Parathyroid adenoma (tissue), 2 donors: ENCODE measurements at regions not wholly inside any gene's neighbourhood (a gene's known extent, or its start where the extent isn't known, plus 50 kb on each side); places are given as distances from the start of the nearest gene placed in this dataset.

Experiments used
- H2AFZ ChIP-seq: fragments of 300-600 bp; sonication (generic); one replicate; pipeline ENCODE4 v1.7.0; 2017; ENCODE audit warnings: antibody characterized with exemption, mild to moderate bottlenecking
- H3K27ac ChIP-seq: fragments of 300-600 bp; sonication (generic); one replicate; pipeline ENCODE4 v1.7.0; 2017
- H3K27me3 ChIP-seq: fragments of 300-600 bp; sonication (generic); one replicate; pipeline ENCODE4 v1.7.0; 2017; ENCODE audit warnings: low read length; ENCODE audit not compliant: control insufficient read depth, insufficient read depth
- H3K36me3 ChIP-seq: fragments of 300-600 bp; sonication (generic); one replicate; pipeline ENCODE4 v1.7.0; 2017; ENCODE audit warnings: low read length; ENCODE audit not compliant: control insufficient read depth, insufficient read depth
- H3K4me1 ChIP-seq: fragments of 300-600 bp; sonication (generic); one replicate; pipeline ENCODE4 v1.7.0; 2017; ENCODE audit warnings: control low read depth
- H3K4me2 ChIP-seq: fragments of 300-600 bp; sonication (generic); one replicate; pipeline ENCODE4 v1.7.0; 2017; ENCODE audit warnings: low read length
- H3K4me3 ChIP-seq: fragments of 300-600 bp; sonication (generic); one replicate; pipeline ENCODE4 v1.7.0; 2017; ENCODE audit warnings: low read depth, low read length
- H3K79me2 ChIP-seq: fragments of 300-600 bp; sonication (generic); one replicate; pipeline ENCODE4 v1.7.0; 2017; ENCODE audit warnings: control low read depth
- H3K9ac ChIP-seq: fragments of 300-600 bp; sonication (generic); one replicate; pipeline ENCODE4 v1.7.0; 2017; ENCODE audit warnings: mild to moderate bottlenecking
- H3K9me3 ChIP-seq: fragments of 300-600 bp; sonication (generic); one replicate; pipeline ENCODE4 v1.7.0; 2017; ENCODE audit warnings: low read length; ENCODE audit not compliant: control insufficient read depth
- CTCF ChIP-seq: fragments of 300-600 bp; sonication (generic); IDR thresholded peaks from one replicate; pipeline ENCODE4 v1.7.0; 2017; ENCODE audit warnings: antibody characterized with exemption, mild to moderate bottlenecking
- donor health status: primary hyperparathyroidism.

- Histone ChIP-seq H3K79me2 (no peaks in the 10 kb centered on the region), H3K4me1 (no peaks in the 10 kb centered on the region), H3K4me3 (no peak overlapping the region), H3K4me2 (no peak overlapping the region), H3K27ac (no peak overlapping the region), H2AFZ (no peak overlapping the region), H3K9me3 (no peaks in the 10 kb centered on the region), H3K27me3 (no peaks in the 10 kb centered on the region), H3K36me3 (no peaks in the 10 kb centered on the region), H3K9ac (no peak overlapping the region)
- no peak for TF ChIP-seq CTCF
Observed at GRCh38 chr9:29063031-29063430, 1489.8 kb upstream of the C9orf72 start.

GRCh38 chr9:29066141-29066640 lies 1492.9 kb upstream of the C9orf72 start:
- Histone ChIP-seq H3K4me1 (no peaks in the 10 kb centered on the region), H3K9me3 (no peaks in the 10 kb centered on the region), H3K4me2 (no peak overlapping the region), H3K27ac (no peak overlapping the region), H3K79me2 (no peaks in the 10 kb centered on the region), H3K27me3 (no peaks in the 10 kb centered on the region), H3K4me3 (no peak overlapping the region), H3K36me3 (no peaks in the 10 kb centered on the region), H3K9ac (no peak overlapping the region), H2AFZ (no peak overlapping the region)
- no peak for TF ChIP-seq CTCF

GRCh38 chr9:29068461-29068860 lies 1495.2 kb upstream of the C9orf72 start:
- no peaks in the 10 kb centered on the region for H3K79me2 ChIP-seq
- H3K4me1 ChIP-seq = no peaks in the 10 kb centered on the region
- H3K27ac ChIP-seq = no peak overlapping the region
- H3K4me3 ChIP-seq = no peak overlapping the region
- H3K27me3 ChIP-seq = no peaks in the 10 kb centered on the region
- no peaks in the 10 kb centered on the region for H3K36me3 ChIP-seq
- no peaks in the 10 kb centered on the region for H3K9me3 ChIP-seq
- no peak overlapping the region for H3K4me2 ChIP-seq
- TF ChIP-seq CTCF = no peak
- H3K9ac ChIP-seq = no peak overlapping the region
- H2AFZ ChIP-seq = no peak overlapping the region

DNA sequence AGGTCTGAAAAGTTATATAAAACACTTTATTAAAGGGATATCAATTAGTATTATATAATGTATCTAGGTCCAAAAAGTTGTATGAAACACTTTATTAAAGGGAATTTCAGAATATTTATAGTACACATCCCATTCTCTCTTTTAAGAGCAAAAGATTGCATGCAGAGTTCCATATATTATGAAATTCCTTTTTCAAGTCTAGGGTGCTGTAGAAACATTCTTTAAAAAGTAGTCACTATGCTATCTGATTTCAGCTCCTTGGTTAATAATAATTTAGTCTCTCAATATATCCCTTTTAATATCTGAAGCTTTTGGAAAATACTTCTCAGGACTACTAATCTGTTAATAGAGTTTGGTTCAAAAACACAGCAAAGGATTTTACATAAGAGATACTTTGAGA lies 1496.1 kb upstream of the C9orf72 start:
- H3K4me2 ChIP-seq = no peak overlapping the region
- no peaks in the 10 kb centered on the region for H3K9me3 ChIP-seq
- H3K36me3 ChIP-seq = no peaks in the 10 kb centered on the region
- H3K4me3 ChIP-seq = no peak overlapping the region
- no peaks in the 10 kb centered on the region for H3K79me2 ChIP-seq
- no peaks in the 10 kb centered on the region for H3K27me3 ChIP-seq
- no peaks in the 10 kb centered on the region for H3K4me1 ChIP-seq
- no peak overlapping the region for H2AFZ ChIP-seq
- no peak for TF ChIP-seq CTCF
- H3K27ac ChIP-seq = no peak overlapping the region
- no peak overlapping the region for H3K9ac ChIP-seq

DNA sequence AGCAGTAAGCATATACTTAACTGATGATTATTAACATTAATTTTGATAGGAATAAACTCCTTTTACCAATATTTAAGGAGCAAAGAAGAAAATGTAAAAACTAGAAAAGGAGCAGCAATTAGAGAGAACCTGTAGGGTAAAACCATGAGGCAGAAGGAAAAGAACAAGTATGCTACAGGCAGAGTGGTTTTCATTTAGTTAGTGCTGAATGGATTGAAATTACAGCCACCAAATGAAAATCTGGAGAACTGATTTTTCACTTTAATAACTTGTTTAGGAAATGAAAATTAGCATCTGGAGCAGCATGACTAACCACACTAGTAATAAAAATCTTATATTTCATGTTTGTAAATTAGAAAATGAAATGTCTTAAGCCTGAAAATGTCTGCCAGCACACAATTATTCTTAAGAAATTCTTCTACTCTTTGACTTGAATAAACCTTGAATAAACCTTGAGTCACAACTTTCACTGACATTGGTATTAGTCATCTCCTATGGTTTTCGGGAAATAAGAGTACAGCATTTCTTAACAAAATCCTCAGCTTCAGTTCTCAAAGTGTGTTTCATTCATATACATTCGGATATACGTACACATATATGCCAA lies 1504.9 kb upstream of the C9orf72 start:
- H3K4me1 ChIP-seq = no peaks in the 10 kb centered on the region
- H3K9ac ChIP-seq = no peak overlapping the region
- no peak overlapping the region for H3K4me2 ChIP-seq
- H3K27ac ChIP-seq = no peak overlapping the region
- H3K9me3 ChIP-seq = no peaks in the 10 kb centered on the region
- no peaks in the 10 kb centered on the region for H3K36me3 ChIP-seq
- no peak for TF ChIP-seq CTCF
- no peaks in the 10 kb centered on the region for H3K27me3 ChIP-seq
- no peak overlapping the region for H2AFZ ChIP-seq
- no peaks in the 10 kb centered on the region for H3K79me2 ChIP-seq
- no peak overlapping the region for H3K4me3 ChIP-seq
